ENCODE measurements at regions not wholly inside any gene's neighbourhood (a gene's known extent, or its start where the extent isn't known, plus 50 kb on each side); places are given as distances from the start of the nearest gene placed in this dataset.

- H3K27ac ChIP-seq (ENCODE audit: low read length, poor library complexity, severe bottlenecking): no peak overlapping the region
- DNase-seq: no peak
- H4K91ac ChIP-seq (ENCODE audit: low read length): no peak overlapping the region
- H2AK5ac ChIP-seq (ENCODE audit: low read length, severe bottlenecking): no peak overlapping the region
- H3K4me3 ChIP-seq (ENCODE audit: insufficient read depth in 1 of 2, low read depth in 1 of 2, low read length in 2 of 2): no peak overlapping the region
- H3K14ac ChIP-seq (ENCODE audit: low read length in 2 of 2): no peak overlapping the region
- no peak overlapping the region for H4K8ac ChIP-seq (ENCODE audit: low read length)
- H3K9me3 ChIP-seq (ENCODE audit: control insufficient read depth, low read length): peaks cover 13% of the 10 kb centered on the region
- no peaks in the 10 kb centered on the region for H3K36me3 ChIP-seq (ENCODE audit: control insufficient read depth in 1 of 2, insufficient read depth in 2 of 2, low read depth in 1 of 2, low read length in 2 of 2)
- no peak overlapping the region for H2BK5ac ChIP-seq (ENCODE audit: low read depth, low read length, poor library complexity, severe bottlenecking)
- H2BK15ac ChIP-seq (ENCODE audit: low read depth, poor library complexity, severe bottlenecking): no peak overlapping the region
- H2AFZ ChIP-seq (ENCODE audit: low read depth, low read length): no peak overlapping the region
- no peak overlapping the region for H3K18ac ChIP-seq (ENCODE audit: low read depth in 1 of 2, low read length in 2 of 2)
- H2BK120ac ChIP-seq (ENCODE audit: low read depth, low read length): no peak overlapping the region
- no peak overlapping the region for H2BK12ac ChIP-seq (ENCODE audit: low read length in 2 of 2)
- H3K4me2 ChIP-seq (ENCODE audit: low read length, poor library complexity, severe bottlenecking): no peak overlapping the region
- H3K4me1 ChIP-seq (ENCODE audit: control insufficient read depth, insufficient read depth, low read depth, low read length): no peaks in the 10 kb centered on the region
- no peak overlapping the region for H3K23ac ChIP-seq (ENCODE audit: low read length in 2 of 2)
- H3K9ac ChIP-seq (ENCODE audit: low read length): no peak overlapping the region
- WGBS: 87% methylated on average over 2 of the region's 2 CpGs
- H3K79me1 ChIP-seq (replicated peaks; ENCODE audit: low read length, poor library complexity, severe bottlenecking): no peaks in the 10 kb centered on the region
- H3K27me3 ChIP-seq (ENCODE audit: control insufficient read depth in 1 of 2, insufficient read depth in 1 of 2, low read length in 2 of 2): no peaks in the 10 kb centered on the region
- no peak overlapping the region for H3K4ac ChIP-seq (ENCODE audit: low read depth in 1 of 2, low read length in 2 of 2)
These were observed 161.8 kb upstream of the CENPE start for GRCh38 chr4:103359900-103360299.

- Histone ChIP-seq H4K91ac (ENCODE audit: low read length) (no peak overlapping the region), H3K27ac (ENCODE audit: low read length, poor library complexity, severe bottlenecking) (no peak overlapping the region), H2BK120ac (ENCODE audit: low read depth, low read length) (no peak overlapping the region), H3K14ac (ENCODE audit: low read length in 2 of 2) (no peak overlapping the region), H2AK5ac (ENCODE audit: low read length, severe bottlenecking) (no peak overlapping the region), H3K36me3 (ENCODE audit: control insufficient read depth in 1 of 2, insufficient read depth in 2 of 2, low read depth in 1 of 2, low read length in 2 of 2) (no peaks in the 10 kb centered on the region), H2BK5ac (ENCODE audit: low read depth, low read length, poor library complexity, severe bottlenecking) (no peak overlapping the region), H3K4me1 (ENCODE audit: control insufficient read depth, insufficient read depth, low read depth, low read length) (no peaks in the 10 kb centered on the region), H3K79me1 (replicated peaks; ENCODE audit: low read length, poor library complexity, severe bottlenecking) (no peaks in the 10 kb centered on the region), H3K23ac (ENCODE audit: low read length in 2 of 2) (no peak overlapping the region), H3K27me3 (ENCODE audit: control insufficient read depth in 1 of 2, insufficient read depth in 1 of 2, low read length in 2 of 2) (no peaks in the 10 kb centered on the region), H3K4me2 (ENCODE audit: low read length, poor library complexity, severe bottlenecking) (no peak overlapping the region), H3K9ac (ENCODE audit: low read length) (no peak overlapping the region), H2BK15ac (ENCODE audit: low read depth, poor library complexity, severe bottlenecking) (no peak overlapping the region), H2BK12ac (ENCODE audit: low read length in 2 of 2) (no peak overlapping the region), H3K18ac (ENCODE audit: low read depth in 1 of 2, low read length in 2 of 2) (no peak overlapping the region), H3K9me3 (ENCODE audit: control insufficient read depth, low read length) (peaks cover 11% of the 10 kb centered on the region), H3K4me3 (ENCODE audit: insufficient read depth in 1 of 2, low read depth in 1 of 2, low read length in 2 of 2) (no peak overlapping the region), H2AFZ (ENCODE audit: low read depth, low read length) (no peak overlapping the region), H3K4ac (ENCODE audit: low read depth in 1 of 2, low read length in 2 of 2) (no peak overlapping the region), H4K8ac (ENCODE audit: low read length) (no peak overlapping the region)
- DNase-seq: no peak
- no CpG with 5 or more reads among the region's 2 CpGs for WGBS
These were observed 155.9 kb upstream of the CENPE start for GRCh38 chr4:103354006-103354405.

- Histone ChIP-seq H2BK120ac (ENCODE audit: low read depth, low read length) (no peak overlapping the region), H3K79me1 (replicated peaks; ENCODE audit: low read length, poor library complexity, severe bottlenecking) (no peaks in the 10 kb centered on the region), H3K23ac (ENCODE audit: low read length in 2 of 2) (no peak overlapping the region), H2AFZ (ENCODE audit: low read depth, low read length) (no peak overlapping the region), H2AK5ac (ENCODE audit: low read length, severe bottlenecking) (no peak overlapping the region), H3K4me3 (ENCODE audit: insufficient read depth in 1 of 2, low read depth in 1 of 2, low read length in 2 of 2) (no peak overlapping the region), H3K36me3 (ENCODE audit: control insufficient read depth in 1 of 2, insufficient read depth in 2 of 2, low read depth in 1 of 2, low read length in 2 of 2) (no peaks in the 10 kb centered on the region), H2BK15ac (ENCODE audit: low read depth, poor library complexity, severe bottlenecking) (no peak overlapping the region), H3K18ac (ENCODE audit: low read depth in 1 of 2, low read length in 2 of 2) (no peak overlapping the region), H3K4me2 (ENCODE audit: low read length, poor library complexity, severe bottlenecking) (no peak overlapping the region), H4K91ac (ENCODE audit: low read length) (no peak overlapping the region), H3K4me1 (ENCODE audit: control insufficient read depth, insufficient read depth, low read depth, low read length) (no peaks in the 10 kb centered on the region), H3K27me3 (ENCODE audit: control insufficient read depth in 1 of 2, insufficient read depth in 1 of 2, low read length in 2 of 2) (no peaks in the 10 kb centered on the region), H3K14ac (ENCODE audit: low read length in 2 of 2) (no peak overlapping the region), H2BK5ac (ENCODE audit: low read depth, low read length, poor library complexity, severe bottlenecking) (no peak overlapping the region), H3K9me3 (ENCODE audit: control insufficient read depth, low read length) (no peaks in the 10 kb centered on the region), H4K8ac (ENCODE audit: low read length) (no peak overlapping the region), H3K9ac (ENCODE audit: low read length) (no peak overlapping the region), H2BK12ac (ENCODE audit: low read length in 2 of 2) (no peak overlapping the region), H3K27ac (ENCODE audit: low read length, poor library complexity, severe bottlenecking) (no peak overlapping the region), H3K4ac (ENCODE audit: low read depth in 1 of 2, low read length in 2 of 2) (no peak overlapping the region)
- DNase-seq: no peak
These were observed 131.5 kb upstream of the CENPE start for GRCh38 chr4:103329642-103330041.

GRCh38 chr4:103324811-103325210 lies 126.7 kb upstream of the CENPE start:
- DNase-seq: no peak
- Histone ChIP-seq H3K27me3 (ENCODE audit: control insufficient read depth in 1 of 2, insufficient read depth in 1 of 2, low read length in 2 of 2) (no peaks in the 10 kb centered on the region), H3K36me3 (ENCODE audit: control insufficient read depth in 1 of 2, insufficient read depth in 2 of 2, low read depth in 1 of 2, low read length in 2 of 2) (no peaks in the 10 kb centered on the region), H4K8ac (ENCODE audit: low read length) (no peak overlapping the region), H3K9ac (ENCODE audit: low read length) (no peak overlapping the region), H3K27ac (ENCODE audit: low read length, poor library complexity, severe bottlenecking) (no peak overlapping the region), H3K4me3 (ENCODE audit: insufficient read depth in 1 of 2, low read depth in 1 of 2, low read length in 2 of 2) (no peak overlapping the region), H2BK12ac (ENCODE audit: low read length in 2 of 2) (no peak overlapping the region), H3K79me1 (replicated peaks; ENCODE audit: low read length, poor library complexity, severe bottlenecking) (no peaks in the 10 kb centered on the region), H2AK5ac (ENCODE audit: low read length, severe bottlenecking) (no peak overlapping the region), H3K9me3 (ENCODE audit: control insufficient read depth, low read length) (no peaks in the 10 kb centered on the region), H3K4ac (ENCODE audit: low read depth in 1 of 2, low read length in 2 of 2) (no peak overlapping the region), H4K91ac (ENCODE audit: low read length) (no peak overlapping the region), H3K4me2 (ENCODE audit: low read length, poor library complexity, severe bottlenecking) (no peak overlapping the region), H2AFZ (ENCODE audit: low read depth, low read length) (no peak overlapping the region), H3K23ac (ENCODE audit: low read length in 2 of 2) (no peak overlapping the region), H3K18ac (ENCODE audit: low read depth in 1 of 2, low read length in 2 of 2) (no peak overlapping the region), H3K14ac (ENCODE audit: low read length in 2 of 2) (no peak overlapping the region), H2BK120ac (ENCODE audit: low read depth, low read length) (no peak overlapping the region), H3K4me1 (ENCODE audit: control insufficient read depth, insufficient read depth, low read depth, low read length) (no peaks in the 10 kb centered on the region), H2BK15ac (ENCODE audit: low read depth, poor library complexity, severe bottlenecking) (no peak overlapping the region), H2BK5ac (ENCODE audit: low read depth, low read length, poor library complexity, severe bottlenecking) (no peak overlapping the region)
- WGBS: no CpG with 5 or more reads among the region's 1 CpG
